ENCODE measurements at regions not wholly inside any gene's neighbourhood (a gene's known extent, or its start where the extent isn't known, plus 50 kb on each side); places are given as distances from the start of the nearest gene placed in this dataset.

DNA sequence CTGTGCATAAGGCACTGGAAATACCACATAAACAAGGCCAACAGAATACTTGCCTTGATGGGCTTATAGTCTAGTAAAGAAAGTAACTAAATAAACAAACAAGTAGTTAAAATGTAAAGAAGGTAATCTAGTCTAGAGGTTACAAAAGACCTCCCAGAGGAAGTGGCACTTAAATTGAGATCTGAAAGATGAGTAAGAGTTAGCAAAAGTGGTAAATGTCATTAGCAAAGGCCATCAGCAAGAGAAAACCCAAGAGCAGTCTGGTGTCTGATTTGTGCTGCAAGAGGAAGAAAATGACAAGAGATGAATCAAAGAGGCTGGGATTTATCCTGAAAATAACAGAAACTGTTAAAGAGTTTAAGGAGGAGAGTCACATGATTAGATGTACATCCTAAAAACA lies 96.6 kb upstream of the SMLR1 start:
- TF ChIP-seq POLR2AphosphoS5 (IDR thresholded peaks at IDR 0.05; ENCODE audit: borderline replicate concordance, low read depth, low read length) = no peak
- TF ChIP-seq EZH2 (IDR thresholded peaks at IDR 0.05) = no peak
- TF ChIP-seq FOXP2 (optimal IDR thresholded peaks at IDR 0.05; ENCODE audit: control extremely low read depth, extremely low read length, insufficient read depth) = no peak
